ENCODE measurements at regions not wholly inside any gene's neighbourhood (a gene's known extent, or its start where the extent isn't known, plus 50 kb on each side); places are given as distances from the start of the nearest gene placed in this dataset.

DNA sequence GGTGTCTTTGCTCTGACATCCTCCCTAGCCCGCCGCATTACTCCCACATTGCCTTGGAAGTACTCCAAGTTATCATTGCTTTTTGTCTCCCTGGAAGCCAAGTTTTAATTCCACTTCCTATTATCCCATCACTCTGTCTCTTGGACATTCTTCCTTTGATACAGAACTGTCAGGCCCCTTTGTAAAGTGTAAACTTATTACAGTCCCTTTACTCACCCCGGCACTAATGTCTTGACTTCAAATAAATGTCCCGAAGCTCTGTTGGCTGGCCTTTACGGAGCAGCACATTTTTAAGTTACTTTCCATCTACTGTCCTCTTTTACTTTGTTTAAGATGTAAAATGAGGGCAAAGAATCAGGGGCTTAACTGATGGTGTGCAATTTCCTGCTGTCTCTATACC lies 223.5 kb upstream of the IGFBP7 start:
- TF ChIP-seq POLR2A (IDR thresholded peaks at IDR 0.05): no peak
- TF ChIP-seq, protein P1, sequence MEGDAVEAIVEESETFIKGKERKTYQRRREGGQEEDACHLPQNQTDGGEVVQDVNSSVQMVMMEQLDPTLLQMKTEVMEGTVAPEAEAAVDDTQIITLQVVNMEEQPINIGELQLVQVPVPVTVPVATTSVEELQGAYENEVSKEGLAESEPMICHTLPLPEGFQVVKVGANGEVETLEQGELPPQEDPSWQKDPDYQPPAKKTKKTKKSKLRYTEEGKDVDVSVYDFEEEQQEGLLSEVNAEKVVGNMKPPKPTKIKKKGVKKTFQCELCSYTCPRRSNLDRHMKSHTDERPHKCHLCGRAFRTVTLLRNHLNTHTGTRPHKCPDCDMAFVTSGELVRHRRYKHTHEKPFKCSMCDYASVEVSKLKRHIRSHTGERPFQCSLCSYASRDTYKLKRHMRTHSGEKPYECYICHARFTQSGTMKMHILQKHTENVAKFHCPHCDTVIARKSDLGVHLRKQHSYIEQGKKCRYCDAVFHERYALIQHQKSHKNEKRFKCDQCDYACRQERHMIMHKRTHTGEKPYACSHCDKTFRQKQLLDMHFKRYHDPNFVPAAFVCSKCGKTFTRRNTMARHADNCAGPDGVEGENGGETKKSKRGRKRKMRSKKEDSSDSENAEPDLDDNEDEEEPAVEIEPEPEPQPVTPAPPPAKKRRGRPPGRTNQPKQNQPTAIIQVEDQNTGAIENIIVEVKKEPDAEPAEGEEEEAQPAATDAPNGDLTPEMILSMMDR (IDR thresholded peaks at IDR 0.05): no peak

Measured in heart left ventricle (tissue), 13 donors.